Transverse colon (tissue), 4 donors: ENCODE measurements at regions not wholly inside any gene's neighbourhood (a gene's known extent, or its start where the extent isn't known, plus 50 kb on each side); places are given as distances from the start of the nearest gene placed in this dataset.

ENCODE experiments used
- DNase-seq: peaks from one replicate; pipeline ENCODE4 v3.0.0-alpha.2; 2019
- H3K27ac ChIP-seq, 4 donors: fragments of 200-600 bp; sonication (generic); 2 replicates each; pipeline ENCODE4 v1.5.1; 2016 to 2018; ENCODE audit warnings: inconsistent platforms in 4 of 4
- H3K27me3 ChIP-seq: fragments of 200-600 bp; sonication (generic); 2 replicates; pipeline ENCODE4 v1.5.1; 2017; ENCODE audit warnings: inconsistent platforms
- H3K36me3 ChIP-seq, 4 donors: fragments of 200-600 bp; sonication (generic); 2 replicates each; pipeline ENCODE4 v1.5.1; 2017 to 2019; ENCODE audit warnings: inconsistent platforms in 4 of 4
- H3K4me1 ChIP-seq, 4 donors: fragments of 200-600 bp; sonication (generic); 2 replicates each; pipeline ENCODE4 v1.5.1; 2017 to 2020; ENCODE audit warnings: inconsistent platforms in 4 of 4
- H3K4me3 ChIP-seq, 4 donors: fragments of 200-600 bp; sonication (generic); 1 replicate in 1 of 4; 2 replicates in 3 of 4; pipeline versions ENCODE4 v1.5.1 to v1.6.1; 2017 to 2019; ENCODE audit warnings: inconsistent platforms in 4 of 4
- H3K9me3 ChIP-seq, 2 donors: fragments of 200-600 bp; sonication (generic); 2 replicates each; pipeline ENCODE4 v1.5.1; 2017 to 2019; ENCODE audit warnings: inconsistent platforms in 2 of 2
- EP300 ChIP-seq: sonication (generic); formaldehyde crosslinking; IDR thresholded peaks from one replicate; pipeline ENCODE4 v1.6.1; 2017; ENCODE audit warnings: antibody characterized with exemption, low read depth
- POLR2A ChIP-seq: fragments of 450-650 bp; IDR thresholded peaks from one replicate; pipeline ENCODE4 v1.6.1; 2016; ENCODE audit warnings: antibody characterized with exemption, mild to moderate bottlenecking, moderate library complexity
- POLR2AphosphoS5 ChIP-seq, 3 donors: sonication (generic); formaldehyde crosslinking; IDR thresholded peaks; one replicate each; pipeline ENCODE4 v1.6.1; 2016; ENCODE audit warnings: antibody characterized with exemption in 3 of 3
- WGBS, 2 donors: methylation state at CpG; one replicate each; pipeline ENCODE4 v1.1.5; 2018; ENCODE audit warnings: low coverage in 1 of 2; 5-methylcytosine and 5-hydroxymethylcytosine counted together
- in situ Hi-C, 4 donors: fragments of 200-750 bp; cut with MboI; loops; one replicate each; pipeline versions ENCODE4 v1.15.0 to v1.15.1; 2017; ENCODE audit warnings: low sequenced_read_pairs in 3 of 4, low pct_ligation_motif_present in 1 of 4, low pct_unique_long_range_greater_than_20kb in 1 of 4
- intact Hi-C: fragments of 100-400 bp; cut with DNase I; formaldehyde crosslinking; loops from one replicate; pipeline ENCODE4 v1.15.1; 2023; ENCODE audit warnings: low total_unique reads
- TF ChIP-seq, protein P1 (sequence below), 5 experiments: fragments of 200-600 bp in 3 of 5; fragments of 450-650 bp in 2 of 5; sonication (generic) in 3 of 5; IDR thresholded peaks; 1 replicate in 2 of 5; 2 replicates in 3 of 5; pipeline ENCODE4 v1.5.1; 2016 to 2017; ENCODE audit warnings: antibody characterized with exemption in 5 of 5, inconsistent platforms in 3 of 5, mild to moderate bottlenecking in 2 of 5, moderate library complexity in 1 of 5

- Histone ChIP-seq H3K36me3 (no peaks in the 10 kb centered on the region), H3K9me3 (no peaks in the 10 kb centered on the region), H3K27me3 (no peaks in the 10 kb centered on the region), H3K4me1 (no peaks in the 10 kb centered on the region), H3K4me3 (no peak overlapping the region), H3K27ac (no peak overlapping the region)
- TF ChIP-seq POLR2A (no peak), EP300 (no peak), POLR2AphosphoS5 (IDR thresholded peaks at IDR 0.05) (no peak)
- TF ChIP-seq, protein P1, sequence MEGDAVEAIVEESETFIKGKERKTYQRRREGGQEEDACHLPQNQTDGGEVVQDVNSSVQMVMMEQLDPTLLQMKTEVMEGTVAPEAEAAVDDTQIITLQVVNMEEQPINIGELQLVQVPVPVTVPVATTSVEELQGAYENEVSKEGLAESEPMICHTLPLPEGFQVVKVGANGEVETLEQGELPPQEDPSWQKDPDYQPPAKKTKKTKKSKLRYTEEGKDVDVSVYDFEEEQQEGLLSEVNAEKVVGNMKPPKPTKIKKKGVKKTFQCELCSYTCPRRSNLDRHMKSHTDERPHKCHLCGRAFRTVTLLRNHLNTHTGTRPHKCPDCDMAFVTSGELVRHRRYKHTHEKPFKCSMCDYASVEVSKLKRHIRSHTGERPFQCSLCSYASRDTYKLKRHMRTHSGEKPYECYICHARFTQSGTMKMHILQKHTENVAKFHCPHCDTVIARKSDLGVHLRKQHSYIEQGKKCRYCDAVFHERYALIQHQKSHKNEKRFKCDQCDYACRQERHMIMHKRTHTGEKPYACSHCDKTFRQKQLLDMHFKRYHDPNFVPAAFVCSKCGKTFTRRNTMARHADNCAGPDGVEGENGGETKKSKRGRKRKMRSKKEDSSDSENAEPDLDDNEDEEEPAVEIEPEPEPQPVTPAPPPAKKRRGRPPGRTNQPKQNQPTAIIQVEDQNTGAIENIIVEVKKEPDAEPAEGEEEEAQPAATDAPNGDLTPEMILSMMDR (IDR thresholded peaks at IDR 0.05) = no peak
- intact Hi-C loops = no loop called here
- WGBS, 2 donors = 73 to 79% methylated on average over 2 of the region's 2 CpGs
- no peak for DNase-seq
- in situ Hi-C loops = loop anchor here in 1 of 4 donors (25.0 kb wide), 1 partner anchor 93 kb away; no protein-coding TSS in a partner anchor
These were observed 136.1 kb upstream of the MME start for GRCh38 chr3:154943981-154944380.

DNA sequence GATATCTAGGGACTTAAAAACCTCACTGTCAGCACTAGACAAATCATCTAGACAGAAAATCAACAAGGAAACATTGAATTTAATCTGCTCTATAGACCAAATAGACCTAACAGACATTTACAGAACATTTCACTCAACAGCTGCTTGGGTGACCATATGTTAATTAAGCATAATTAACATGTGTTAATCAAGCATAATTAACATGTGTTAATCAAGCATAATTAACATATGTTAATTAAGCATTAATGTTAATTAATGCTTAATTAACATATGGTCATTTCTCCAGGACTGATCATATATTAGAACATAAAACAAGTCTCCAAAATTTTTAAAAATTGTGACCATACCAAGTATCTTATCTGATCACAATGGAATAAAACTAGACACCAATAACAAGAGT is 137.3 kb upstream of the MME start:
- no peaks in the 10 kb centered on the region for H3K36me3 ChIP-seq
- intact Hi-C loops (no loop called here), in situ Hi-C loops (loop anchor here in 1 of 4 donors (25.0 kb wide), 1 partner anchor 94 kb away; no protein-coding TSS in a partner anchor)
- H3K27me3 ChIP-seq = no peaks in the 10 kb centered on the region
- TF ChIP-seq POLR2A (no peak), EP300 (no peak), POLR2AphosphoS5 (IDR thresholded peaks at IDR 0.05) (no peak)
- TF ChIP-seq, protein P1 (IDR thresholded peaks at IDR 0.05) = no peak
- H3K27ac ChIP-seq = no peak overlapping the region
- H3K4me1 ChIP-seq = no peaks in the 10 kb centered on the region
- no peaks in the 10 kb centered on the region for H3K9me3 ChIP-seq
- DNase-seq = no peak
- no peak overlapping the region for H3K4me3 ChIP-seq

GRCh38 chr3:154936196-154936595 is 143.9 kb upstream of the MME start:
- no peaks in the 10 kb centered on the region for H3K4me1 ChIP-seq
- no peaks in the 10 kb centered on the region for H3K36me3 ChIP-seq
- no peak for TF ChIP-seq POLR2A
- DNase-seq = no peak
- intact Hi-C loops (no loop called here), in situ Hi-C loops (loop anchor here in 1 of 4 donors (25.0 kb wide), 1 partner anchor 101 kb away; no protein-coding TSS in a partner anchor)
- no peak overlapping the region for H3K27ac ChIP-seq
- H3K9me3 ChIP-seq = no peaks in the 10 kb centered on the region
- WGBS, 2 donors = 58 to 91% methylated on average over 2 to 4 of the region's 4 CpGs
- H3K27me3 ChIP-seq = no peaks in the 10 kb centered on the region
- no peak overlapping the region for H3K4me3 ChIP-seq

GRCh38 chr3:154933581-154933980 is 146.5 kb upstream of the MME start:
- Histone ChIP-seq H3K4me3 (no peak overlapping the region), H3K27ac (no peak overlapping the region), H3K4me1 (no peaks in the 10 kb centered on the region), H3K9me3 (no peaks in the 10 kb centered on the region), H3K36me3 (no peaks in the 10 kb centered on the region), H3K27me3 (no peaks in the 10 kb centered on the region)
- intact Hi-C loops = no loop called here
- in situ Hi-C loops = loop anchor here in 1 of 4 donors (25.0 kb wide), 1 partner anchor 104 kb away; no protein-coding TSS in a partner anchor
- no peak for TF ChIP-seq POLR2A
- no peak for TF ChIP-seq EP300
- TF ChIP-seq, protein P1 (IDR thresholded peaks at IDR 0.05) = no peak
- no peak for TF ChIP-seq POLR2AphosphoS5 (IDR thresholded peaks at IDR 0.05)
- DNase-seq = no peak

DNA sequence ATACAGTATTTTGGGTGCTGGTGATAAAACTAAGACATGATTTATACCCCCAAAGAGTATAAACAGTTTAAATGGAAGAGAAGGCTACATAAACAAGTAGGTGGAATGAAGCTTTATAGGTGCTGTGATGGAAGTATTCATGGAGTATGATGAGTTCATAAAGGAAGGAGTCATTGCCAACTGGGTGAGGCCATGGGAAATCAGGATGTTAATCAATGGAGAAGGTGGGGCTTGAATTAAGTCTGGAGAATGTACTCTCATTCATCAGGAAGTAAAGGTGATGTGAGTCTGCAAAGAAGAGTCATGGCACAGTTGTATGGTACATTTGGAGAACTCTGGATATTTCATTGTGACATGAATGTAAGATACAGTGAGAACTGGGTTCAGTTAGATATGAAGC is 147.5 kb upstream of the MME start:
- H3K27ac ChIP-seq = no peak overlapping the region
- TF ChIP-seq, protein P1 (IDR thresholded peaks at IDR 0.05) = no peak
- TF ChIP-seq POLR2A (no peak), POLR2AphosphoS5 (IDR thresholded peaks at IDR 0.05) (no peak), EP300 (no peak)
- intact Hi-C loops (no loop called here), in situ Hi-C loops (loop anchor here in 1 of 4 donors (25.0 kb wide), 1 partner anchor 105 kb away; no protein-coding TSS in a partner anchor)
- no peak for DNase-seq
- no peak overlapping the region for H3K4me3 ChIP-seq
- no peaks in the 10 kb centered on the region for H3K9me3 ChIP-seq
- no peaks in the 10 kb centered on the region for H3K36me3 ChIP-seq
- H3K4me1 ChIP-seq = no peaks in the 10 kb centered on the region
- no peaks in the 10 kb centered on the region for H3K27me3 ChIP-seq
